Glomerular visceral epithelial cell (primary cell): ENCODE measurements at regions not wholly inside any gene's neighbourhood (a gene's known extent, or its start where the extent isn't known, plus 50 kb on each side); places are given as distances from the start of the nearest gene placed in this dataset.

Source experiments
- DNase-seq: peaks from one replicate; pipeline ENCODE4 v3.0.0-alpha.2; 2016; ENCODE audit errors: extremely low spot score

- no peak for DNase-seq
Observed at GRCh38 chr9:69955536-69956355, 87.9 kb upstream of the MAMDC2 start.

- DNase-seq, result no peak
Observed at GRCh38 chr9:69961843-69962242, 81.8 kb upstream of the MAMDC2 start.

GRCh38 chr9:69963803-69964202 is 79.8 kb upstream of the MAMDC2 start:
- no peak for DNase-seq

DNA sequence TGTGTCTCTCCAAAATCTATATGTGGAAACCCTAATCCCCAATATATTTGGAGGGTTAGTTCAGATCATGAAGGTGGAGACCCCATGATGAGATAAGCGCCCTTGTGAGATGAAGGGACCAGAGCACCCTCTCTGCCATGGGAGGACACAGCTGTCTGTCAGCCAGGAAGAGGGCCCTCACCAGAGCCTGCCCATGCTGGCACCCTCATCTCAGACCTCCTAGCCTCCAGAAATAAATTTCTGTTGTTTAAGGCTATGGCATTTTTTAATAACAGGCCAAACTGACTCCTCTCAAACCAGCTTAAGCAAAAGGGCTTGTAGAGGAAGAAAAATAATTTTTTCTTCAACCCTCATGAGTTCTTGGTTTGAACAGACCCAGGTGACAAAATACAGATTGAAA is 79.2 kb upstream of the MAMDC2 start:
- DNase-seq, result no peak

- DNase-seq, result no peak
Observed at GRCh38 chr9:69965416-69966145, 78.1 kb upstream of the MAMDC2 start.

DNA sequence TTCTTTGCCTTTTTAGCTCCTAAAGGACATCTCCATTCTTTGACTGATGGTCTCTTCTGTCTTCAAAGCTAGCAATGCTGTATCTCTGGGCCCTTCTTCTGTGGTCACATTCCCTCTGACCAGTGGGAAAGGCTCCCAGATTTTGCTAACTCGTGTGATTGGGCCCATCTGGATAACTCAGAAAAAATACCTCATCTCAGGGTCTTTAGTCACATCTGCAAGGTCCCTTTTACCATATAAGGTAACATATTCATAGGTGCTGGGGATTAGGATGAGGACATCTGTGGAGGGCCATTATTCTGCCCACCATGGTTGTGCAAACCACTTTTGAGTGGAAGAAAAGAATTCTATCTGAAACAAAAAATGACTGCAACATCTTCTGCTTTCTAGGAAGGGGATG is 76.3 kb upstream of the MAMDC2 start:
- no peak for DNase-seq

DNA sequence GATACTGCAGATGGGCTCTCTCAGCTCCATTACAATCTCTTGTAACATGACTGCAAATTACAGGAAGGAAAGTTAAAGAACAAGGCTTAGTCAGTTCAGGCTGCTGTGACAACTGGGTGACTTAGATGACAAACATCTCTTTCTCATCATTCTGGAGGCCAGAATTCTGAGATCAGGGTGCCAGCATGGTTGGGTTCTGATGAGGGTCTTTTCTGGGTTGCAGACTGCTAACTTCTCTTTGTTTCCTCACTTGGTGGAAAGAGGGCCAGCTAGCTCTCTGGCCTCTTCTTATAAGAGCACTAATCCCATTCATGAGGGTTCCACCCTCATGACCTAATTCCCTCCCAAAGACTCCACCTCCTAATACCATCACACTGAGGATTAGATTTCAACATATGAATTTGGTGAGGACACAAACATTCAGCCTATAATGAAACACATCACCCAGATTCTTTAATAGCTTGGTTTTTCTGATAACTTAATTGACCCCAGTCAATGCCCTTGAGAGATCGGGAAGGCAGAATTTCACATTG is 73.6 kb upstream of the MAMDC2 start:
- no peak for DNase-seq

GRCh38 chr9:69971643-69972449 is 71.8 kb upstream of the MAMDC2 start:
- DNase-seq, result peak; percentile 67

DNA sequence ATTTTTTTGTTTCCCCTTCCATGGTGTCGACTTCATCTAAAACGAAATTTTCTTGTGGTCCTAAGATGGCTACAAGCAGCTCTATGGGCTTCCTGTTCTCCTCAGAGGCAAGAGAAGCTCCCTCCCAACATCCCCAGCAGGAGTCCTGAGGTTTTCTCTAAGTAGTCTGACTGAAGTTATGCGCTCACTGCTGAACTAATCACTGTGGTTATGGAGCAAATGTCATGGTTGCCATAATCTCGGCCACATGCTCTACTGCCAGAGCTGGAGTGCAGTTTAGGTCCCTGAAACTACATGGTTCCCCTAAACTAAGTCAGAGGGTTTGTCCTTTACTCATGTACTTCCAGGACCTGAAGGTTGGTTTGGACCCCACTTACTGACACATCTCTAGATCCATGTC is 68.0 kb upstream of the MAMDC2 start:
- peak; percentile 42 for DNase-seq

DNA sequence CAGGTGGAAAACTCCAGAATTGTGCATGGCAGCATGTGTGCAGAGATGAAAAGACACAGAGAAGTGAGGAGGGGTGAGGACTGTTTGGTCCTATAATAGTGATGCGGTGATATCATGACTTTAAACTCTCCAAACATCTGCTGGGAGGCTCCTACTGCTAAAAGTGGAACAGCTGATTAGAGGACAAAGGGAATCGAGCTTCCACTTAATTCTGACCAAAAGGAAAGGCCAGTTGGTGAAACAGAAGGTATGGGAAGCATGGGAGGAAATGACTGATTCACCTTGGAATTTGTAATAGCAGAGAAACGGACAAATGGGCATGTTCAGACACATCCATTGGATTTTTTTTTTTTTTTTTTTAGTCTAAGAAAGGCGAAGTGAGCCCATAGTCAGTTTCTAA is 67.5 kb upstream of the MAMDC2 start:
- peak; percentile 87 for DNase-seq

GRCh38 chr9:69980041-69980440 is 63.6 kb upstream of the MAMDC2 start:
- DNase-seq, result no peak

DNA sequence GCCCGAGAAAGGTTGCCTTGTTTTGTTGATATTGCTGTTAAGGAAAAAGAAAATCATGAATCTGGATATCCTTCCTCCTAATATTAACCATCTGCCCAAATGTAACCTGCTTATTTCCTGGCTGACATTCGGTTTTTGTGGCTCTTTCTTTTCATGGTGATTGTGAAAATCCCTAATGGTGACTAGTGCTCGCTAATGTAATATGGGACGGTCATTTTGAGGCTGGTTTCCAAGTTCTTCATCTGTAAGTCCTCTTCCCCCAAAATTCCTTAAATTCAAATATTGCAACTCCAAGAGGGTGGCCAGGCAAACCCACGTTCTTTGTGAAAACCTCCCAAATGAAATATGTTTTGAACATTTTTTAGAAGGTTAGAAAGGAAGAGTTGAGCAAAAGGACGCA is 63.1 kb upstream of the MAMDC2 start:
- no peak for DNase-seq

GRCh38 chr9:69981686-69982445 is 61.8 kb upstream of the MAMDC2 start:
- peak; percentile 75 for DNase-seq

DNA sequence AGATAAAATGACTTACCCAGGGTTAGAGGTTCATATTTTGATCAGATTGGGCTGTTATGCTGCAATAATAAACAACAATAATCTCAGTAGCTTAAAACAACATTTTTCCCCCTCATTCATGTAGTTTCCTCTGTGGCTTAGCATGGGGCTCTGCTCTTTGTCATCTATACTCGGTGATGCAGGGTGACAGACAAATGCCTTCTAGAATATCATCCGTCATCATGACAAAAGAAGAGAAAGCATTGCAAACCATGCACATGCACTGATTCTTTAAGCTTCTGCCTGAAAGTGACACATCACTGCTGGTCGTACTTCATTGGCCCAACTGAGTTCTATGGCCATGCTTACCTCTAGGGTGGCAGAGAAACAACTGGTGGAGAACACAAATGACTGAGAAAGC is 58.8 kb upstream of the MAMDC2 start:
- DNase-seq, result no peak

GRCh38 chr9:69985971-69986370 is 57.7 kb upstream of the MAMDC2 start:
- no peak for DNase-seq

DNA sequence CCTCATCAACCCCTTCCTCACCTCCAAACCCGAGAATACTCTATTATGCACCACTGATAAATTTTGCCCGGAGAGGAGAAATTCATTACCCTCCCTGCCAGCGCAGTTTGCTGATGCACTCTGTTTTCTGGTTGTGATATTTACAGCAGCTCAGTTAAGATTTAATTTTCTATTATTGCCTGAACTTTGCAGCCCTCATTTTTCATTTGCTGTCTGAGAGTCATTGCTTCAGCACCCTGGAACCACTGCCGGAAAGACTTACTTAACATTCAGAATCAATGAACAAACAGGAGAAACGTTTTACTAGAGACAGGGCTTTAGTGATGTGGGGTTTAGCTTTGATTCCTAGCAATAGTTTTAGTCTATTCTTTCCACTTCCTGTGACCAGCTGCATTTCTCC is 56.7 kb upstream of the MAMDC2 start:
- DNase-seq, result no peak

DNA sequence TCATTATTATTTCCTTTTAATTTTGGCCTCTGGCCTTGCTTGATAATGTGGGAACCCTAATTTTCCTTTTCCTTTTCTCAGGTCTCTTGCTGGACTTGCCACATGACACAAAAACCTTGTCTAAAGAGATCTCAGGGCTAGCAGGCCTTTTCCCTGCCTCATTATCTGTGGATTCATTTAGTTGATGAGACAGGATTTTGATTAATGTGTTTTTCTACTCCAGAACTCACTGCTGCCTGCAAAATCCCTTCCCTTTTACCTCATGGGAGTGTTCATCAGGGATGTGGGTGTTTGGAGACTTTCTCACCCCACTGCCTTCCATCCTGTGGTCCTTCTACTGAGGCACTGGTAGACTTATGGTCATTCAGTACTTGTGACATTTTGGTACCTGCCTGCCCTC is 56.2 kb upstream of the MAMDC2 start:
- DNase-seq, result no peak

DNA sequence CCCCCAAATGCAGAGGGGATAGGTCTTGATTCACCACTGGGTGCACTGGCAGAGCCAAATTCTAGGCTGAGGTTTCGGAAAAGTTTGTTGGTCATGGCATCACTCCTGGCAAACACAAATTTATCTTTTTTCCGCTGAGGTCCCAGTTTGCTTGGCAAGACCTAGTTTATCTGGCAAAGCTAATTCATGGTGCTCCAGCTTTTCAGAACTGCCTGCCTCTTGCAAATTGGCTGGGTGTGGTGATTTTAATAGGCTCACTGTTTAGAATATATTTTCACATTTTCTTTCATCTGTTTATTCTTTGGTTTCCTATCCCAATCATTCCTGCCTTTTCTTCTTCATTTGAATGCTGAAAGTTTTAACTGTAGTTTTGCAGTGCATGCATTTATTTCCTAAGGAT is 50.5 kb upstream of the MAMDC2 start:
- no peak for DNase-seq
